Mesodermal cell (in vitro differentiated cells): ENCODE measurements at regions not wholly inside any gene's neighbourhood (a gene's known extent, or its start where the extent isn't known, plus 50 kb on each side); places are given as distances from the start of the nearest gene placed in this dataset.

Source experiments
- H3K27ac ChIP-seq: 2 replicates; pipeline ENCODE4 v1.7.0; 2013; ENCODE audit warnings: mild to moderate bottlenecking, low read depth, low read length, moderate library complexity; ENCODE audit not compliant: severe bottlenecking
- H3K36me3 ChIP-seq: 2 replicates; pipeline ENCODE4 v1.7.1; 2013; ENCODE audit warnings: mild to moderate bottlenecking, low read length, moderate library complexity; ENCODE audit not compliant: control insufficient read depth, insufficient read depth
- H3K4me1 ChIP-seq: one replicate; pipeline ENCODE4 v1.7.1; 2013; ENCODE audit warnings: mild to moderate bottlenecking, low read length; ENCODE audit not compliant: insufficient read depth, control insufficient read depth, poor library complexity, severe bottlenecking
- H3K4me3 ChIP-seq: 2 replicates; pipeline ENCODE4 v1.7.0; 2013; ENCODE audit warnings: low read length, control low read depth, mild to moderate bottlenecking; ENCODE audit not compliant: insufficient read depth, poor library complexity, severe bottlenecking; ENCODE audit errors: extremely low read depth
- H3K9me3 ChIP-seq: 2 replicates; pipeline ENCODE4 v1.7.1; 2013; ENCODE audit warnings: mild to moderate bottlenecking, low read length, moderate library complexity; ENCODE audit not compliant: control insufficient read depth
- WGBS, 2 experiments: methylation state at CpG; one replicate each; pipeline ENCODE4 v1.1.5; 2013; ENCODE audit warnings: missing lambda C conversion rate in 2 of 2; ENCODE audit not compliant: insufficient coverage in 2 of 2; 5-methylcytosine and 5-hydroxymethylcytosine counted together

DNA sequence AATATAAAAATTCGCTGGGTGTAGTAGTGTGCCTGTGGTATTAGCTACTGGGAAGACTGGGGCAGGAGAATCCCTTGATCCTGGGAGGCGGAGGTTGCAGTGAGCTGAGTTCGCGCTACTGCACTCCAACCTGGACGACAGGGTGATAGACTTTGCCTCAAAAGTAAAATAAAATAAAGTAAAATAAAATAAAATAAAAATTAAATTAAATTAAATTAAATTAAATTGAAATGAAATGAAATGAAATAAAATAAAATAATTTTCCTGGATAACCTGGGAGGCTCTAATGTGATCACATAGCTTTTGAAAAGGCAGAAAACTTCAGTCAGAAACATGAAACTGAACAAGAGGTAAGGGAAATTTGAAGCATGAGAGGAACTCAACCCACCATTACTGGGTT, 818.4 kb upstream of the ATXN7L3B start:
- Histone ChIP-seq H3K36me3 (no peaks in the 10 kb centered on the region), H3K4me1 (no peaks in the 10 kb centered on the region), H3K9me3 (no peaks in the 10 kb centered on the region), H3K4me3 (no peak overlapping the region), H3K27ac (no peak overlapping the region)
- 100% methylated on average over 1 of the region's 5 CpGs; no CpG with 5 or more reads in 1 of the 2 experiments for WGBS, 2 experiments

DNA sequence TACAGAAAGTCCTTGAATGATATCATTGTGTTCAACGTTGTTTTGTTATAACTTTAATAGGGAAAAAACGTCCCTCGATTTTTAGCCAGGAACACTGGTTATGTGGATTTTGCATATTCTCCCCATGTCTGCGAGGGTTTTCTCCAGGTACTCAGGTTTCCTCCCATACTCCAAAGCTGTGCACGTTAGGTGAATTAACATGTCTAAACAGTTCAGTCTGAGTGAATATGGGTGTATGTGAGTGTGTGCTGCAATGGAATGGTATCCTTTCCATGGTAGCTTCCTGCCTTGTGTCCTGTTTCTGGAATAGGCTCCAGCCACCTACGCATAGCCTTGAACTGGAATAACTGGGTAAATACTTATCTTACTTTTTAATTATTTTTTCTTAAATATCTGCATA, 810.8 kb upstream of the ATXN7L3B start:
- H3K36me3 ChIP-seq = no peaks in the 10 kb centered on the region
- no peaks in the 10 kb centered on the region for H3K9me3 ChIP-seq
- H3K4me1 ChIP-seq = no peaks in the 10 kb centered on the region
- H3K4me3 ChIP-seq = no peak overlapping the region
- WGBS, 2 experiments = 100% methylated on average over 1 of the region's 6 CpGs; no CpG with 5 or more reads in 1 of the 2 experiments
- no peak overlapping the region for H3K27ac ChIP-seq

DNA sequence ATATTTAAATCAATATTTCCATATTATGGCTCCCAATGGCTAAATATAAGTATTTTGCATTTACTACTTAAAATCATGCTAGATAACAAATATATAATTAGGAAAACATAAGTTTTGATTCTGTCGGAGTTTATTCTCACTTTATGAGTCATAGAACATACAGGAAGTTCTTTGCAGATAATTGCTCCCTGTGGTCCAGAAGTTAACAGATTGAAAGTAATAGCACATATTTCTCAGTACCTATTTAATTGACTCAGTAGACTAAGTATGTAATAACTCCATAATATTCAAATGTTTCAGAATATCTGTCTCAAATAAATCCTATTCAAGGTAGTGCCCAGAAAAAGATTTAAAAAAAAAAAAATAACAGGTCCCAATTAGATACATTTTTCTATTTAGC, 806.0 kb upstream of the ATXN7L3B start:
- Histone ChIP-seq H3K36me3 (no peaks in the 10 kb centered on the region), H3K9me3 (no peaks in the 10 kb centered on the region), H3K4me3 (no peak overlapping the region), H3K27ac (no peak overlapping the region), H3K4me1 (no peaks in the 10 kb centered on the region)
- 100% methylated on average over 1 of the region's 1 CpG; no CpG with 5 or more reads in 1 of the 2 experiments for WGBS, 2 experiments

DNA sequence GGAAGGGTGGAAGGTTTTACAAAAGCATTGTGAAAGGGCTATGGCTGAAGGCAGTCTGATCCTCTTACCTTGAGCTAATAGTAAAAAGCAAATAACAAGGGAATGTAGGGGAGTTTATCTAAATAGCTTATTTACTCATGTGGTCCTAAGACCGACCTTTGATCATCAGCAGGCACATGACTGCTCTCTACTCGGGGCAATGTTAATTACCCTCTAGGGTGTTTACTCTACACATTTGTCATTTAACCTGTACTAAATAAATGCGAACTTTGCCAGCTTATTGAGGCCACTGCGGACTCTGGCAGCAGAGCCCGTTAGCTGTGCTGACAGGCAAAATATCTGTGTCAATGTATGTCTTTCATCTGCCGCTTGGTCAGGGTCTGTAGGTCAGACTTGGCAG, 768.3 kb upstream of the ATXN7L3B start:
- no peak overlapping the region for H3K27ac ChIP-seq
- H3K36me3 ChIP-seq = no peaks in the 10 kb centered on the region
- no peaks in the 10 kb centered on the region for H3K4me1 ChIP-seq
- whole genome bisulfite sequencing, 2 experiments = 74 to 93% methylated on average over 3 to 5 of the region's 6 CpGs
- no peak overlapping the region for H3K4me3 ChIP-seq
- peaks cover 3% of the 10 kb centered on the region for H3K9me3 ChIP-seq

DNA sequence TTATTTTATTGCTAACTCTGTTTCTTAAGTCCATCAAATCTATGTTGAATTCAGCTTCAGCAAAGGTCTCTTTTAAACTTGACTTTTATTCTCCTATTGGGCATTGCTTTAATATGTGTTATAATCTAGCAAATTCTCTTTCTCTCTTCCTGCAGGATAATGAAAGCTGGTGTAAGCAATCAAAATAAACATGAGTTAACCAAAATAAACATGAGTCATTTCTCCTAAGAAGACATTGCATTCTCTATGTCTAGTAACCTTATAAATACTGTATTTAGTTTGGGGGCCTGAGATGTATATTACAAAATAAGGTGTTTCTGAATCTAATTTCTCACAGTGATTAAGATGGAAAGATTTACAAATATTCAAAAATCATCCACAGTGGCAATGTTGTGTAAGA, 739.1 kb upstream of the ATXN7L3B start:
- Histone ChIP-seq H3K9me3 (peaks cover 6% of the 10 kb centered on the region), H3K4me3 (no peak overlapping the region)

DNA sequence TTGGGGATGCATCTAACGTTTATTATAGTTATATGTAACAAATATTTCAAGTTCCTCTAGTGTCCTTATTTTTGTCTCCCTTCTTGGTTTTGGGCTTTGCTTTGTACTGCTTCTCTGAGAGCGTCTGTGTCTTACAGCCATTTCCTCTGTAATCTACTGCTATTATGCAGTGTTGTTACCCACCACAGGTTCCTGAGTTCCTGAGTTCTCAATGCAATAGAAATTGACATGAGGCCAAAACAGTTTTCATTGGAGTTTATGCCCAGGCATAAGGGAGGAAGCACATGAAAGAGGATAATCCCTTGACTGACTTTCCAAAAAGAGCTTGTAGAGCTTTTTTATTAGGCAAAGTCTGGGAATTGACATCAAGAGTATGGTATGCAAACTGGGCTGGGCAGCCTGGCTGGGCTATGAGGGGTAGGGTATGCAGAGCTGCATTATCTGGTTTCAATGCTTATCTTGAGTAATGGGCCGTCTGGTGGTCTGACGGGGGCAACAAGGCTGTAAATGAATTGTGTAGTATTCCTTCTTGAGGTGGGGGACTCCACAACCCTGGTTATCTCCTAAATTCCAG, 722.5 kb upstream of the ATXN7L3B start:
- Histone ChIP-seq H3K36me3 (no peaks in the 10 kb centered on the region), H3K4me1 (no peaks in the 10 kb centered on the region), H3K4me3 (no peak overlapping the region), H3K27ac (peak overlapping the region; percentile 55), H3K9me3 (no peaks in the 10 kb centered on the region)
- 72 to 73% methylated on average over 2 of the region's 4 CpGs for WGBS, 2 experiments

More for the DNA sequence above, 739.1 kb upstream of the ATXN7L3B start:
- Histone ChIP-seq H3K4me1 (no peaks in the 10 kb centered on the region), H3K27ac (no peak overlapping the region), H3K36me3 (no peaks in the 10 kb centered on the region)

DNA sequence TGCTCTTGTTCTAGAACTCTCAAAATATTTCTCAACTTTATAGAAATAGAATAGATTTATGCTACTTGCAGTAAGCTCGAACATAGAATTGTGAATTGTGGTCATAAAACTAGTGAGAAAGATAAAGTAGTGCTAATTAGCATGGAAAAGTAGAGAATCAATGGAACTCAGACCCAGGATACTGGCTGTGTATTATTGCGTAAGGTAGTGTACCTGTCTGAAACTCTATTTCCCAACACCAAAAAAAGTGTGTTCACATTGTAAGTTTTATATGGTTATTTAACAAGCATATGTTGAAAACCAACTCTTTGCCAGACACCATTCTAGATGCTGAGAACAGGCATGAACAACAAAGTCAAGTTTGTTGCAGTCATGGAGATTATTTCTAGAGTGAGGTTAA, 720.5 kb upstream of the ATXN7L3B start:
- no peak overlapping the region for H3K4me3 ChIP-seq
- no peaks in the 10 kb centered on the region for H3K9me3 ChIP-seq
- H3K36me3 ChIP-seq = no peaks in the 10 kb centered on the region
- WGBS, 2 experiments = 83 to 100% methylated on average over 1 of the region's 2 CpGs
- no peak overlapping the region for H3K27ac ChIP-seq
- no peaks in the 10 kb centered on the region for H3K4me1 ChIP-seq

DNA sequence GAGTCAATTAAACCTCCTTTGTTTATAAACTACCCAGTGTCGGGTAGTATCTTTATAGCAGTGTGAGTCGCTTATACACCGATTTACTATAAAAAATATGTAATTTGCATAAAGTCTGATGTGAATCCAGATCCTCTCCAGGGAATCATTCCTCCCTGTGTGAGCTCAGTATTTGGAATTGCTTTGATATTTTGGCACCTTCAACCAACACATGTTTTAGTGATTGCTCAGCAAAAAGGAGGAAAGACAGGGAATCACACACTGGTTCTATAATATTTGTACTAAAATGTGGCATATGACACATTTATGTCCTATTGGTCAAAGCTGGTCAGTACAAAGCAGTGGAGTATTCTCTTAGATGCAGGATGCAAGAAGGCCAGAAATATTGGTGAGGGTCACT, 703.9 kb upstream of the ATXN7L3B start:
- no peaks in the 10 kb centered on the region for H3K36me3 ChIP-seq
- H3K9me3 ChIP-seq = no peaks in the 10 kb centered on the region
- no peaks in the 10 kb centered on the region for H3K4me1 ChIP-seq
- WGBS, 2 experiments = no CpG with 5 or more reads among the region's 3 CpGs
- no peak overlapping the region for H3K4me3 ChIP-seq
- H3K27ac ChIP-seq = no peak overlapping the region

DNA sequence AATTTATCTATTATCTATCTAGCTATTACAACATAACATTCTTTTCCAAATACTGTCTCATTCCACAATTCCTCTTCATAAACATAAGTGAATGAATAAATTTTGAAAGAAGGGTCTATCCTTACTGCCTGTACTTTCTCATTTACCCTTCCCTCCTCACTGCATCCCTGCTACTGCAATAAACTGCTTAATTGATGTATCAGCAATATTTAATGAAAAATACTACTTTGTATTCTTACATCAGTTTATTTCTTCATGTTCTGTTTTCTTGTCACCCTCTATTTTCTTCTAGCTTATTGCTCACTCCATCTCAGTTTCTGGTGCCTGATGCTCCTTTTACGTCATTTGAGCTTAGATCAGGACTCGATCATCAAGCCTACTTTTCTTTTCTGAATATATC, 695.7 kb upstream of the ATXN7L3B start:
- Histone ChIP-seq H3K27ac (no peak overlapping the region), H3K9me3 (no peaks in the 10 kb centered on the region), H3K4me3 (no peak overlapping the region), H3K4me1 (no peaks in the 10 kb centered on the region), H3K36me3 (no peaks in the 10 kb centered on the region)
- WGBS, 2 experiments = 90 to 96% methylated on average over 2 of the region's 2 CpGs

DNA sequence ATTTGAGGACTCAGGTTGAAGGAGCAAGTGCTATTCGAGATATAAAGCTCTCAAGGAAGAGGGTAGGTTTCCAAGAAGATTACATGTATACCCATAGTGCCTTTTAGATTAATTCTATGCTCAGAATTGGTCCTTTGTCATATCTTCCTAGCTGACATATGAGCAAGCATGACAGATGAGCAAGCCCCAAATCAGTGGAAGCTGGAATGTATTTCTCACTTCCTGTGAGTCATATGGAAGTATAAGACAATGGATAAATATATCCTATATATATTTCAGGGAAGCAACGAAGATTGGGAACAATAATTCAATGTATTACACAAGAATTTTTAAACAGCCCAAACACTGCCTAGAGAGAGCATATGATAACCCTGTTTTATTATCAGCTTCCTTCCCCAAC, 674.1 kb upstream of the ATXN7L3B start:
- H3K27ac ChIP-seq = no peak overlapping the region
- no peaks in the 10 kb centered on the region for H3K4me1 ChIP-seq
- WGBS, 2 experiments = no CpG with 5 or more reads among the region's 2 CpGs
- H3K36me3 ChIP-seq = no peaks in the 10 kb centered on the region
- no peak overlapping the region for H3K4me3 ChIP-seq
- H3K9me3 ChIP-seq = no peaks in the 10 kb centered on the region

DNA sequence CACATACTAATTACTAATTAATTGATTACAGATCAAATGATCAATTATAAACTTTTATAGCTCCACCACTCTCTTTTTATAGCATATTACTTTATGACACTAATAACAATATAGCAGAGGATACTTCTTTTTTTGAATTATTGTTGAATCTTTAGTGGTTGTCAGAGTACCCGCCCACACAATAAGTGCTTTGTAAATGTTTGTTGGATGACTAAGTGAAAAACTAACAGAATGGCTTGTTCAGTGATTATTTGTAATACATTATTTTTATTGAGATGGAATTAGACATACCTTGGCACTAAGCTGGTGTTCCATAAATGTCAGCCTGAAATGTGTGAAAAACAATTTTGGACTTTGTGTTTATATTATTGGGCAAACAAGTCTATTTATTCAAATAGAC, 670.5 kb upstream of the ATXN7L3B start:
- no peak overlapping the region for H3K4me3 ChIP-seq
- no peaks in the 10 kb centered on the region for H3K4me1 ChIP-seq
- no peak overlapping the region for H3K27ac ChIP-seq
- H3K9me3 ChIP-seq = no peaks in the 10 kb centered on the region
- no peaks in the 10 kb centered on the region for H3K36me3 ChIP-seq
- 100% methylated on average over 1 of the region's 1 CpG; no CpG with 5 or more reads in 1 of the 2 experiments for WGBS, 2 experiments
